PC-9 (cell line): ENCODE measurements at regions not wholly inside any gene's neighbourhood (a gene's known extent, or its start where the extent isn't known, plus 50 kb on each side); places are given as distances from the start of the nearest gene placed in this dataset.

Experiments used
- EZH2 ChIP-seq: fragments of 200-600 bp; sonication (generic); IDR thresholded peaks from 2 replicates; pipeline ENCODE4 v1.8.0; 2017; ENCODE audit warnings: antibody characterized with exemption, low read depth
- TF ChIP-seq, protein P1 (sequence below): fragments of 200-600 bp; sonication (generic); conservative IDR thresholded peaks from 2 replicates; pipeline ENCODE4 v1.6.1; 2017; ENCODE audit warnings: mixed run types, antibody characterized with exemption, mild to moderate bottlenecking, moderate library complexity

DNA sequence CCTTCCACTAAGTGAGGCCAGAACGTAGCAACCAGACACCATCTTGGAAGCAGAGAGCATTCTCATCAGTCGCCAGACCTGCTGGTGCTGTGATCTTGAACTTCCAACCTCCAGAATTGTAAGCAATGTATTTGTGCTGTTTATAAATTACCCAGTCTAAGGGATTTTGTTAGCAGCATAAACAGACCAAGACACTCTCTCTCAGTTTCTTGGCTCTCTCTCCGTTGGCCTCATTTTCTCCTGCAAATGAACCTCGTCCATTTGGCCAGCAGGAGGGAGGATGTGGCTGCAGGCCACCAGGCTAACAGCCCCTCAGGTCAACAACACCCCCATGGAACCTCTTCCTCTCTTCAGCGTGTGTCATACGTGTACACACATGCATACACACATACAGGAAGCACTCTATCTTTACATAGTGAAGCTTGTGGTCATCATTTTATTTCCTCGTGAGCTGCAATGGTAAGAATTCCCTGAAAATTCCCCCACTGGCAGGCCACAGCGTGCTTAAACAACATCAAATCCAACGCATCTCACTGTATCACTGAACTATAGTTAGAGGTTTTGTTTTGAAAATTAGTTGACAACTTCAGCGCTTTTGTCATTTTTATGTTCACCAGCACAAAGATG, 62.8 kb upstream of the PPP1R26 start:
- TF ChIP-seq, protein P1, sequence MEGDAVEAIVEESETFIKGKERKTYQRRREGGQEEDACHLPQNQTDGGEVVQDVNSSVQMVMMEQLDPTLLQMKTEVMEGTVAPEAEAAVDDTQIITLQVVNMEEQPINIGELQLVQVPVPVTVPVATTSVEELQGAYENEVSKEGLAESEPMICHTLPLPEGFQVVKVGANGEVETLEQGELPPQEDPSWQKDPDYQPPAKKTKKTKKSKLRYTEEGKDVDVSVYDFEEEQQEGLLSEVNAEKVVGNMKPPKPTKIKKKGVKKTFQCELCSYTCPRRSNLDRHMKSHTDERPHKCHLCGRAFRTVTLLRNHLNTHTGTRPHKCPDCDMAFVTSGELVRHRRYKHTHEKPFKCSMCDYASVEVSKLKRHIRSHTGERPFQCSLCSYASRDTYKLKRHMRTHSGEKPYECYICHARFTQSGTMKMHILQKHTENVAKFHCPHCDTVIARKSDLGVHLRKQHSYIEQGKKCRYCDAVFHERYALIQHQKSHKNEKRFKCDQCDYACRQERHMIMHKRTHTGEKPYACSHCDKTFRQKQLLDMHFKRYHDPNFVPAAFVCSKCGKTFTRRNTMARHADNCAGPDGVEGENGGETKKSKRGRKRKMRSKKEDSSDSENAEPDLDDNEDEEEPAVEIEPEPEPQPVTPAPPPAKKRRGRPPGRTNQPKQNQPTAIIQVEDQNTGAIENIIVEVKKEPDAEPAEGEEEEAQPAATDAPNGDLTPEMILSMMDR, result no peak
- TF ChIP-seq EZH2, result no peak
